ENCODE measurements at regions not wholly inside any gene's neighbourhood (a gene's known extent, or its start where the extent isn't known, plus 50 kb on each side); places are given as distances from the start of the nearest gene placed in this dataset.

DNA sequence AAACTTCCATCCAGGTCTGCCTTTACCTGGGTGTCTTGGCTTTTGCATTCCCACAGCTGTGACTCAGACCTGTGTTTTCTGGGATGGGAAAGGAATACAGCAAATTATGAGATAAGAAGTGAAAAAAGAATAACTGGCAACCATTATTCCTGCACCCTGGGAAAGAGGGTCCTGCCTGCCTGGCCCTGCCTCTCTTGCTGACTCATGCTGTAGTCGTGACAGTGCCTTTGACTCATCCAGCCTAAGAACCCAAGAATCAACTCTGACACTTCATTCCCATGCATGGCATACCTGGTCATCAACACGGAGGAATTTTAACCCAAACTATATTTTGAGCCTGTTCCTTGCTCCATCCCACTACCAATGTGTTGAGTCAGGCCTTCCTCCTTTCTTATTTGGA is 185.4 kb upstream of the SERP2 start:
- no peak for TF ChIP-seq TCF12 (IDR thresholded peaks at IDR 0.05; ENCODE audit: low read depth)
- TF ChIP-seq EGR1 (IDR thresholded peaks at IDR 0.05): no peak

DNA sequence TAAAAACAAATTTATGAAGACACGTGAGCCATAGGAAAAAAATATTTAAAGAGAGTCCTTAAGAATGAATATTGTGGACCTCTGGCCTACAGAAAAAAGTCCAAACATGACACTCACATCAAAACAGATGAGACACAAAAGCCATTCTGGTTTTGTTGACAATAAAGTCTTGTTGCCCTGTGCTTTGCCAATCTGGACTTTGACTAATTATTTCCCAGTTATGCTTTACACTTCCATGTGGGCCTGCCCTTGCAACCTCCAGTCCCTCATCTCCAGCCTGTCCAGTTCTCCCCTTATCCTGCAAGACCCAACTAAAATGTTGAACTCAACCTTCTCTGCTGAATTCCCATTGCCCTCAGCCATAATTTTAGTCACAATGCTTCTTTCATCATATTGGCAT is 184.5 kb upstream of the SERP2 start:
- no peak for TF ChIP-seq NFIC (IDR thresholded peaks at IDR 0.05)
- TF ChIP-seq, protein P1, sequence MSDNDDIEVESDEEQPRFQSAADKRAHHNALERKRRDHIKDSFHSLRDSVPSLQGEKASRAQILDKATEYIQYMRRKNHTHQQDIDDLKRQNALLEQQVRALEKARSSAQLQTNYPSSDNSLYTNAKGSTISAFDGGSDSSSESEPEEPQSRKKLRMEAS (IDR thresholded peaks at IDR 0.05): no peak
- TF ChIP-seq, protein P2, sequence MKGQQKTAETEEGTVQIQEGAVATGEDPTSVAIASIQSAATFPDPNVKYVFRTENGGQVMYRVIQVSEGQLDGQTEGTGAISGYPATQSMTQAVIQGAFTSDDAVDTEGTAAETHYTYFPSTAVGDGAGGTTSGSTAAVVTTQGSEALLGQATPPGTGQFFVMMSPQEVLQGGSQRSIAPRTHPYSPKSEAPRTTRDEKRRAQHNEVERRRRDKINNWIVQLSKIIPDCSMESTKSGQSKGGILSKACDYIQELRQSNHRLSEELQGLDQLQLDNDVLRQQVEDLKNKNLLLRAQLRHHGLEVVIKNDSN (IDR thresholded peaks at IDR 0.05): no peak
- no peak for TF ChIP-seq TCF12 (IDR thresholded peaks at IDR 0.05; ENCODE audit: low read depth)
- TF ChIP-seq TEAD4 (IDR thresholded peaks at IDR 0.05): no peak
- TF ChIP-seq YY1 (IDR thresholded peaks at IDR 0.05; ENCODE audit: low read depth): no peak
- TF ChIP-seq TAF1 (IDR thresholded peaks at IDR 0.05; ENCODE audit: low read depth): no peak
- TF ChIP-seq ZBTB7A (IDR thresholded peaks at IDR 0.05; ENCODE audit: low read depth): no peak
- TF ChIP-seq, protein P3, sequence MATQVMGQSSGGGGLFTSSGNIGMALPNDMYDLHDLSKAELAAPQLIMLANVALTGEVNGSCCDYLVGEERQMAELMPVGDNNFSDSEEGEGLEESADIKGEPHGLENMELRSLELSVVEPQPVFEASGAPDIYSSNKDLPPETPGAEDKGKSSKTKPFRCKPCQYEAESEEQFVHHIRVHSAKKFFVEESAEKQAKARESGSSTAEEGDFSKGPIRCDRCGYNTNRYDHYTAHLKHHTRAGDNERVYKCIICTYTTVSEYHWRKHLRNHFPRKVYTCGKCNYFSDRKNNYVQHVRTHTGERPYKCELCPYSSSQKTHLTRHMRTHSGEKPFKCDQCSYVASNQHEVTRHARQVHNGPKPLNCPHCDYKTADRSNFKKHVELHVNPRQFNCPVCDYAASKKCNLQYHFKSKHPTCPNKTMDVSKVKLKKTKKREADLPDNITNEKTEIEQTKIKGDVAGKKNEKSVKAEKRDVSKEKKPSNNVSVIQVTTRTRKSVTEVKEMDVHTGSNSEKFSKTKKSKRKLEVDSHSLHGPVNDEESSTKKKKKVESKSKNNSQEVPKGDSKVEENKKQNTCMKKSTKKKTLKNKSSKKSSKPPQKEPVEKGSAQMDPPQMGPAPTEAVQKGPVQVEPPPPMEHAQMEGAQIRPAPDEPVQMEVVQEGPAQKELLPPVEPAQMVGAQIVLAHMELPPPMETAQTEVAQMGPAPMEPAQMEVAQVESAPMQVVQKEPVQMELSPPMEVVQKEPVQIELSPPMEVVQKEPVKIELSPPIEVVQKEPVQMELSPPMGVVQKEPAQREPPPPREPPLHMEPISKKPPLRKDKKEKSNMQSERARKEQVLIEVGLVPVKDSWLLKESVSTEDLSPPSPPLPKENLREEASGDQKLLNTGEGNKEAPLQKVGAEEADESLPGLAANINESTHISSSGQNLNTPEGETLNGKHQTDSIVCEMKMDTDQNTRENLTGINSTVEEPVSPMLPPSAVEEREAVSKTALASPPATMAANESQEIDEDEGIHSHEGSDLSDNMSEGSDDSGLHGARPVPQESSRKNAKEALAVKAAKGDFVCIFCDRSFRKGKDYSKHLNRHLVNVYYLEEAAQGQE (IDR thresholded peaks at IDR 0.05; ENCODE audit: low read depth): no peak
- no peak for TF ChIP-seq CREB1 (IDR thresholded peaks at IDR 0.05; ENCODE audit: low read depth)
- TF ChIP-seq RAD21 (IDR thresholded peaks at IDR 0.05; ENCODE audit: low read depth): no peak
- TF ChIP-seq EP300 (IDR thresholded peaks at IDR 0.05; ENCODE audit: borderline replicate concordance): no peak
- no peak for TF ChIP-seq EGR1 (IDR thresholded peaks at IDR 0.05)

DNA sequence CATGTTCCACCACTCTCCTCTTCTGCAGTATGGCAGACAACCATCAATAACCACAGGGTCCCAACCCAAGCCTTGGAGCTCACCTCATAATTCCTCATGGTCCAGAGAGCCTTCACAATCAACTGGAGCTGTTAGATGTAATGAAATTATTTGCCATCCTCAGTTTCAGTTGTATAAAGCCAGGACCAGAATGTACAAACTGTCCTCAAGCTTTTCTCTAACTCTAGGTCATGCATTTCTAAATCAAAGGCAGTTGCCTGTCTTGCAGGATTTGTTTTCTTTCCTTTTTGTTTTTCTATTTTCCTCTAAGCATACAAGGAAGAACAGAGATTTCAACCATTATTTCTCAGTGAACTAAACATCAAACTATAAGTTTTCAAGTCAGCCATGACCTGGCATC is 182.5 kb upstream of the SERP2 start:
- no peak for TF ChIP-seq EP300 (IDR thresholded peaks at IDR 0.05; ENCODE audit: borderline replicate concordance)
- TF ChIP-seq, protein P1 (IDR thresholded peaks at IDR 0.05): no peak
- TF ChIP-seq, protein P2 (IDR thresholded peaks at IDR 0.05): no peak
- no peak for TF ChIP-seq ZBTB7A (IDR thresholded peaks at IDR 0.05; ENCODE audit: low read depth)
- no peak for TF ChIP-seq YY1 (IDR thresholded peaks at IDR 0.05; ENCODE audit: low read depth)
- TF ChIP-seq FOXM1 (IDR thresholded peaks at IDR 0.05; ENCODE audit: borderline replicate concordance, low read depth): no peak
- TF ChIP-seq TEAD4 (IDR thresholded peaks at IDR 0.05): no peak
- no peak for TF ChIP-seq RAD21 (IDR thresholded peaks at IDR 0.05; ENCODE audit: low read depth)
- no peak for TF ChIP-seq EGR1 (IDR thresholded peaks at IDR 0.05)

DNA sequence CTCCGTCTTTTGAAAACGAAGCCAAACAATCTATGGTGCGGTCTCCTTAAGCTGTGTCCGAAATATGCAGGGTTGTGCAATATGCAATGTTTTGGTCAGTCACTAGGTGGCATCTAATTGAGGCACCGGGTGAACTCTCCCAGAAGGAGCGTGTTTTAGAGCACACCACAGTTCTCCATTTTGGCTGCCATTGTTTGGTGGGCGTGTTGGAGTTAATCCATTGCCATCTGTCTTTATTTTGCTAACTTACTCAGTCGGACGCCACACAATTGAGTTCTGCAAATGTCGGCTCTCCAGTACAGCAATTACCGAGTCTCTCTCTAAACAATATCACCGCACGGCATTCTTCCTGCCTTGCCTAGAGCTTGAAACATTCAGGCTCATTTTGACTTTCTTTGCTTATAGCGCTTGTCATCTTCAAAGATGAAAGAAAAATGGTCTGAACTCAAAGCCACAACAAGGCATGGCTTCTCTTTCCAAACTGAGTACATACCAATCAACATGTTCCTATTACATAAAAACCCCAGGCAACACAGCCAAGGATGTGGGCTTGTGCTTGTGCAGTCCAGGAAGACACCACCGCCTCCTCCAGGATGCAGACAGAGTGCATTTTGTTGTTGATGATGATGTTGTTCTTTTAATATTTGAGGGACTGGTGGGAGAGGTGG is 182.0 kb upstream of the SERP2 start:
- no peak for TF ChIP-seq CREB1 (IDR thresholded peaks at IDR 0.05; ENCODE audit: low read depth)
- peak; percentile 76 for TF ChIP-seq YY1 (IDR thresholded peaks at IDR 0.05; ENCODE audit: low read depth)
- no peak for TF ChIP-seq TAF1 (IDR thresholded peaks at IDR 0.05; ENCODE audit: low read depth)
- TF ChIP-seq RAD21 (IDR thresholded peaks at IDR 0.05; ENCODE audit: low read depth): peak; percentile 65
- TF ChIP-seq CEBPB (IDR thresholded peaks at IDR 0.05): peak; percentile 97

DNA sequence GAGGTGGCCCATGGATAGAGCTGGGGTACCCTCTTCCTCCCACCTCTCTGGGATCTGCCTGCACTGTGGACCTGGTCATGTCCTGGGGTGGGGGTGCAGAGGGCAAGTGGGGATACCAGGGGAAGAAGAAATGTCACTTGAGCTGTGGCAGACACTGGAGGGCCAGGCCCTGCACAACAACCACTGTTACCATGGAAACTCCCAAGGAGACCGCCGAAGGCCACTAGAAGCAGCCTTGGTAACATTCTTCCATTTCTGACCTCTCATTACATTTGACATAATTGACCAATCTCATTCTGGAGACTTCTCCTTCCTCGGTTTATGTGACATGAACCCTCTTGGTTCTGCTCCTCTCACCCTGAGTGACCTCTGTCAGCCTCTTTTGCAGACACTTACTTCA is 179.9 kb upstream of the SERP2 start:
- TF ChIP-seq EGR1 (IDR thresholded peaks at IDR 0.05) (no peak), TEAD4 (IDR thresholded peaks at IDR 0.05) (no peak), CREB1 (IDR thresholded peaks at IDR 0.05; ENCODE audit: low read depth) (no peak), EP300 (IDR thresholded peaks at IDR 0.05; ENCODE audit: borderline replicate concordance) (no peak), YY1 (IDR thresholded peaks at IDR 0.05; ENCODE audit: low read depth) (no peak), RAD21 (IDR thresholded peaks at IDR 0.05; ENCODE audit: low read depth) (no peak), TCF12 (IDR thresholded peaks at IDR 0.05; ENCODE audit: low read depth) (no peak), ZBTB7A (IDR thresholded peaks at IDR 0.05; ENCODE audit: low read depth) (no peak), NFIC (IDR thresholded peaks at IDR 0.05) (no peak), TAF1 (IDR thresholded peaks at IDR 0.05; ENCODE audit: low read depth) (no peak)
- TF ChIP-seq, protein P3 (IDR thresholded peaks at IDR 0.05; ENCODE audit: low read depth): no peak
- TF ChIP-seq, protein P2 (IDR thresholded peaks at IDR 0.05): no peak
- TF ChIP-seq, protein P1 (IDR thresholded peaks at IDR 0.05): no peak
